Skeletal muscle satellite cell (primary cell): ENCODE measurements at regions not wholly inside any gene's neighbourhood (a gene's known extent, or its start where the extent isn't known, plus 50 kb on each side); places are given as distances from the start of the nearest gene placed in this dataset.
A peak's percentile ranks its signal among the peaks of the same experiment; 100 is the strongest.

Source experiments
- H3K27me3 ChIP-seq: 2 replicates; pipeline ENCODE4 v1.7.0; 2013; ENCODE audit warnings: low read length; ENCODE audit not compliant: control insufficient read depth, insufficient read depth
- H3K36me3 ChIP-seq: 2 replicates; pipeline ENCODE4 v1.7.0; 2013; ENCODE audit warnings: mild to moderate bottlenecking, control low read depth, low read length; ENCODE audit not compliant: insufficient read depth
- H3K4me1 ChIP-seq: 2 replicates; pipeline ENCODE4 v1.7.0; 2013; ENCODE audit warnings: low read length; ENCODE audit not compliant: control insufficient read depth, insufficient read depth
- H3K4me2 ChIP-seq: 2 replicates; pipeline ENCODE4 v1.7.0; 2013; ENCODE audit warnings: mild to moderate bottlenecking, low read length
- H3K4me3 ChIP-seq: 2 replicates; pipeline ENCODE4 v1.7.0; 2013; ENCODE audit warnings: low read length
- H3K9ac ChIP-seq: 2 replicates; pipeline ENCODE4 v1.7.0; 2013; ENCODE audit warnings: mild to moderate bottlenecking, low read depth, low read length, moderate library complexity
- H3K9me3 ChIP-seq: replicated peaks from 2 replicates; pipeline ENCODE4 v1.7.0; 2013; ENCODE audit warnings: mild to moderate bottlenecking, control low read depth, low read length

DNA sequence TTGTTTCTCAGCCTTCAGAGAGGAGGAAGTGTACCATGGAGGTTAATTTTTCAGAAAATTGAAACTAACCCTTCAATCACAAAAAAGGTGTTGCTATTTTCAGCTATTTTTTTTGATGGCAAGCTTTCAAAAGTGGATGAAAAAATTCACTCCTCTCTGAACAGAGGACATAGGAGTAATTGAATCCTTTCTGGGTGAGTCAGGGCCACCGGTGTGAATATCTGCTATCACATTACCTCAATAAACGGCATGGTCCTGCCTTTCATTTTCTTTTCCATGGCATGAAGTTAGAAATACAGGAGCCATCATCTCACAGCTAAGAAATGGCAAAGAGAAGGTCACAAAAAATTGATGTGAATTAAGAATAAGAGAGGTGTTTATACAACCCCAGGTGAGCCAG is 90.2 kb upstream of the CCDC112 start:
- Histone ChIP-seq H3K9ac (no peak overlapping the region), H3K27me3 (no peaks in the 10 kb centered on the region), H3K4me1 (no peaks in the 10 kb centered on the region), H3K4me2 (no peak overlapping the region), H3K36me3 (no peaks in the 10 kb centered on the region), H3K9me3 (no peaks in the 10 kb centered on the region), H3K4me3 (no peak overlapping the region)

DNA sequence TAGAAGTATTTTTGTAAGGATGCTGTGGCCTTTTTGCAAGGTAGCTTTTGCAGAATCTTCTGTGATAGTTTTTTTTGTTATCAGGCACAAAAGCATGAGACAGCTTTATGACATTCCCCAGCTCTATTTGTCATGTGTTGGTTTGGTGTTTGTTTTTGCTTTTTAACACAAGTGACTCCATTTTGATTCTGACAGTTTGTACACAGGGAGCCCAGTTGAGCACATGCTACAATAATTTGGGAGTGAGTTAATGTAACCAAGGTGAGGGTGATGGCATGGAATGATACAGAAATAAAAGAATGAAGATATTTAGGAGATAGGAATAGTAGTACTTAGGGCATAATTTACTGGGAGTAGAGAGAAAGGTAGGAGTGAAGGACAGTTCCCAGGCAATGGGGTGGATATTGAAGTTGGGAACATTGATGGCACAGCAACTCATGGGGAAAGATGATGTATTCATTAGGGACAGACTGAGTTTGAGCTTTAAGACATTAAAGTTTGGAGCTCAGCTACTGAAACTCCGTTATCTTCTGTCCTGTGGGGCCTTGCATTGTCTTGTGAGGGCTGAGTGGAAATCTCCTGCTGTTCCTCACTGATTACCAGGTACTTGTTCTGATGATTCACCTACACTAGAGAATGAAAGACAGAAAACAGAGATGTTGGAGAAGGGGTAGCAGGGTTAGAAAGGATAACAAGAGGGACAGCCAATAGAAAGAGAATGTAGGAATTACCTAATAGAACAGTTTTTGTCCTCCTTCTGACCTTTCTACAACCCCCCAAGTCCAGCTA is 88.3 kb upstream of the CCDC112 start:
- no peak overlapping the region for H3K9ac ChIP-seq
- H3K9me3 ChIP-seq: no peaks in the 10 kb centered on the region
- no peaks in the 10 kb centered on the region for H3K27me3 ChIP-seq
- no peak overlapping the region for H3K4me3 ChIP-seq
- H3K36me3 ChIP-seq: no peaks in the 10 kb centered on the region
- peaks cover 7% of the 10 kb centered on the region for H3K4me1 ChIP-seq
- no peak overlapping the region for H3K4me2 ChIP-seq

DNA sequence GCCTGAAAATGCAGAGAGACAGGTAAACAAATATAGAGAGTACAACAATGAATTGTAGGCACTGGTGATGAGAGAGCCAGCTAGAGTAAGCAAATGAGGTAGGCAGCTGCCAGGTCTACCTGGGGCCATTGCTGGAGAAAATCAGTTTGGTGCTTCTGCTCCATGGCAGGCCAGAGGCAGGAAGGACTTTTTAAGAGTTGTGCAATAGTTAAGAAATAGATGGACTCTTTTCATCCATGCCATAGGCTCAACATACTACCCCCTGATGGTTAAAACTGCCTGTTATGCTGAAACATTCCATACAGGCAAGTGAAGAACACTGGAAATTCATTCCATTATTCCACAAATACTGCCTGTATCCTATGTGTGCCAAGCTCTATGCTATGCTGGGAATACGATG is 86.5 kb upstream of the CCDC112 start:
- Histone ChIP-seq H3K9ac (no peak overlapping the region), H3K4me2 (no peak overlapping the region), H3K4me3 (no peak overlapping the region), H3K36me3 (no peaks in the 10 kb centered on the region), H3K9me3 (no peaks in the 10 kb centered on the region), H3K27me3 (no peaks in the 10 kb centered on the region), H3K4me1 (peaks cover 9% of the 10 kb centered on the region)

DNA sequence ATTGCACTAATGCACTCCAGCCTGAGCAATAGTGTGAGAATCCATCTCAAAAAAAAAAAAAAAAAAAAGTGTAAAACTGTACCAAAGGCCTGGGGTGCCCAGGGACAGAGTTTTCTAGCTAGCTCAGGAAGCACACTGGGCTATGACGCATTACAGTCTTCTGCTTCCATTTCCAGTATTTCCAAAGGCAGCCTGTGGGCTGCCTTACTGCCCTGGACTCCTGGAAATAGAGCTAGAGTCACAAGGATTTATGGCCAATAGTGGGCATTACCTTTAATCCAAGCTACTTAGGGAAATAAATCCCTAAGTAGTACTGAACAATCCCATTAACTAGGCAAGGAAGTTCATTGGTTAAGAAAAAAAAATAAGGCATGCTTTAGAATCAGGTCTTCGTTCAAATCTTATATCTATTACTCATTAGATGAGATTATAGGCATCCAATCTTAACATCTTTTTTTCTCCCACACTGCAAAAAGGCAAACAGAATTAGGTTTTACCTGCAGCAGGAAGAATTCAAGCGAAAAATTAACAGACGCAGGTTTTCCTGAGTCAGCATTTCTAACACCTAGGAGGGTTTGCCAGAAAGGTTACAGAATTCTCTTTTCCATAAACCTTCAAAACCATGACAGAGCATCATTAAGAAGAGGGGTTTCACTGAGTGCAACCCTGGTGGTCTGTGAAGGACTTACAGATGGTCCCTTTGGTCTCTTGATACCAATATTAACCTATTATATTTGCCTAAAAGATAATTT is 85.6 kb upstream of the CCDC112 start:
- Histone ChIP-seq H3K36me3 (no peaks in the 10 kb centered on the region), H3K27me3 (no peaks in the 10 kb centered on the region), H3K4me3 (no peak overlapping the region), H3K9me3 (no peaks in the 10 kb centered on the region), H3K9ac (no peak overlapping the region), H3K4me2 (no peak overlapping the region), H3K4me1 (peaks cover 17% of the 10 kb centered on the region)

DNA sequence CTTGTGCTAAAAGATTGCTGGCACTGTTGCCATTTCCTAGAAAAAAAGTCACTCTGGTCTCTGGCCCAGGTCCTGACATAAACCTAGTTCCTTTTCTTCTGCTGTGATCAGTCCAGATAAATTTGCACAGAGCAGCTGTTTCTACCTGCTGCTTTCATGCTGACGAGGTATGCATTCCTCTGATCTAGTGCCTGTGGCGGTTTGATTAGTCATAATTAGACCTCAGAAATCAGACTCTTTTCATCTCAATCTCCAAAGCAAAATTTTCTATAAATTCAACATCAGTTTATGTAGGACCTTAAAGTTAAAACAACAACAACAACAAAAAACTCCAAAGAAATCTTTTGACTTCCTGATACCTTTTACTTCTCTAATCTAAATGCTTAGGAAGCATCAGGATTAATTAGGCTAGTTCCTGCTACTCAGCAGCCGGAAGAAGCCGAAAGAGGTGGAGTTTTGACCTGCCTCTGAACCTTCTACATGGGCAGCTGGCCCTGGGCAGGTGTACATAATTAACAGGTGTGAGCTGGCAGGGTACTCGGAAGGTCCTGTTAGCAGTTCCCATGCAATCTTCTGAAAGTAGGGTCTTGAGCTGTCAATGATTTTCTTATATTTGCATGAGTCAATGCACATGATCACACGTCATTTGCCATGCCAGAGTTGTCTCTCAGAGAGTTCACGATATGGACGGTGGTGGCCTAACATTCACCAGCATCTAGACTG is 83.3 kb upstream of the CCDC112 start:
- Histone ChIP-seq H3K9ac (no peak overlapping the region), H3K9me3 (no peaks in the 10 kb centered on the region), H3K36me3 (no peaks in the 10 kb centered on the region), H3K27me3 (no peaks in the 10 kb centered on the region), H3K4me2 (no peak overlapping the region), H3K4me1 (peaks cover 20% of the 10 kb centered on the region), H3K4me3 (no peak overlapping the region)

DNA sequence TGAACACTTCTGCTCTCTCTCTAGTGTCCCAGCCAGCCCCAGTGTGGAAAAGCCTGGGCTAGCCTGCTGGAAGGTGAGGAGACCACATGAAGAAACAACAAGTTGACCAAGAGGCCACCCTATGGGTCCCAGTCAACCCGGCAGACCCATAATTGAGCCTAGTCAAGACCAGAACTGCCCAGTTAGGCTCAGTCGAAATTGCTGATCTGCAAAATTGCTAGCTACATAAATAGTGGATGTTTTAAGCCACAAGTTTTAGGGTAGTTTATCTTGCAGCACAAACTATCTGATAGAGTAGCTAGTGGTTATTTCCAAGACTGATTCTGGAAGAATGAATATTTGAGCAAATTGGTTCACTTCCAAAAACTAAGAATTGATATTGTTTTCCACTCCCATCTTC is 82.3 kb upstream of the CCDC112 start:
- no peaks in the 10 kb centered on the region for H3K36me3 ChIP-seq
- no peaks in the 10 kb centered on the region for H3K27me3 ChIP-seq
- H3K9ac ChIP-seq: no peak overlapping the region
- H3K4me2 ChIP-seq: no peak overlapping the region
- H3K4me3 ChIP-seq: no peak overlapping the region
- no peaks in the 10 kb centered on the region for H3K9me3 ChIP-seq
- H3K4me1 ChIP-seq: peaks cover 20% of the 10 kb centered on the region

DNA sequence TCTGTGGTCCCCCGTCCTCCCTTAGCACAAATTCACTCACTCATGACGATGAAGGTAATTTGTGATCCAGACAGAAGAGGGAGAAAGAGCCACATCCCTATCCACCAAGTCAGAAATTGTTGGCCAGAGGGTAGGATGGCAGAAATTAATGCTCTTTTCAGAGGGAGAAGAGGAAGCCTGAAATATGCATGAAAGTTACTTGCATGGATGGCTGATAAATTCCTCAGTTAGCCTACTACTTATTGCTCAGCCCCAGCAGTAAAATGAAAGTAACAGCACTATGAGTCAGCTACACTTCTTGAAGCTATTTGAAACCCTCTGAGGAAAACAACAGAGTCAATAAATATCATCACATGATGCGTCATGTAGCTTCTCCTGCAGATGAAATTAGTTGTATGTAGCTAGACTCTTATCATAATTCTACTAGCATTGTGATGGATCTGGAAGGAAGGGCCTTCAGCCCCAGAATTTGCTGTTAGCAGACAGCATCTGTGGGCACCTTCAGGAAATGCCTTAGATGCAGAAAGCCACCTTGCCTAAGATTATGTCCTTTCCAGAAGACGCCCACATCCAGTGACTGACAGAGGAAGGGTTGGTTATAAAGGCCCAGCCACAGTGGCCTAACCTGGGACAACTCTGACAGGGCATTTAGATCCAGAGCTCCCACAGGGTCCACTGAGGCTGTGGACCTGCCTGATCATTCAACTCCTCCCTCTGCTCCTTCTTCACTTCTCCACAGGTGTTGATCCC is 81.2 kb upstream of the CCDC112 start:
- Histone ChIP-seq H3K4me3 (peak overlapping the region; percentile 41), H3K4me2 (peak overlapping the region; percentile 75), H3K27me3 (no peaks in the 10 kb centered on the region), H3K4me1 (peaks cover 20% of the 10 kb centered on the region), H3K9me3 (no peaks in the 10 kb centered on the region), H3K36me3 (no peaks in the 10 kb centered on the region), H3K9ac (peak overlapping the region; percentile 52)

DNA sequence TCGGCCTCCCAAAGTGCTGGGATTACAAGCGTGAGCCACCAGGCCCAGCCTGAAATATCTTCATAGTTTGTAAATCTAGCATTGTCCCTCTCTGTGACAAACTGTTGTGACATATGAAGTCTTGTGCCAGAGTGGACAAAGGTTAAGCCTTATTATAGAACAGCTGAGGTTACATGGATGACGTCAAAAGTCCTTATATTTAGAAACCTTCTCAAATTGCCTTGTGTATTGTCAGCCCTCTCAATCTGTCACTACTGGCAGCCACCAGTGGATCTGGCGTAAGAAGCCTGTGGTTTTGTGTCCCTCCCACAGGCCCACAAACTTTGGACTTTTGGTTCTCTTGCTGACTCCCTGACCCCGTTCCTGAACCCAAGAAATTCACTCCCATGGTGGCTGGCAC is 79.4 kb upstream of the CCDC112 start:
- Histone ChIP-seq H3K9ac (no peak overlapping the region), H3K4me2 (no peak overlapping the region), H3K4me3 (no peak overlapping the region), H3K9me3 (no peaks in the 10 kb centered on the region), H3K4me1 (peaks cover 13% of the 10 kb centered on the region), H3K27me3 (no peaks in the 10 kb centered on the region), H3K36me3 (no peaks in the 10 kb centered on the region)

DNA sequence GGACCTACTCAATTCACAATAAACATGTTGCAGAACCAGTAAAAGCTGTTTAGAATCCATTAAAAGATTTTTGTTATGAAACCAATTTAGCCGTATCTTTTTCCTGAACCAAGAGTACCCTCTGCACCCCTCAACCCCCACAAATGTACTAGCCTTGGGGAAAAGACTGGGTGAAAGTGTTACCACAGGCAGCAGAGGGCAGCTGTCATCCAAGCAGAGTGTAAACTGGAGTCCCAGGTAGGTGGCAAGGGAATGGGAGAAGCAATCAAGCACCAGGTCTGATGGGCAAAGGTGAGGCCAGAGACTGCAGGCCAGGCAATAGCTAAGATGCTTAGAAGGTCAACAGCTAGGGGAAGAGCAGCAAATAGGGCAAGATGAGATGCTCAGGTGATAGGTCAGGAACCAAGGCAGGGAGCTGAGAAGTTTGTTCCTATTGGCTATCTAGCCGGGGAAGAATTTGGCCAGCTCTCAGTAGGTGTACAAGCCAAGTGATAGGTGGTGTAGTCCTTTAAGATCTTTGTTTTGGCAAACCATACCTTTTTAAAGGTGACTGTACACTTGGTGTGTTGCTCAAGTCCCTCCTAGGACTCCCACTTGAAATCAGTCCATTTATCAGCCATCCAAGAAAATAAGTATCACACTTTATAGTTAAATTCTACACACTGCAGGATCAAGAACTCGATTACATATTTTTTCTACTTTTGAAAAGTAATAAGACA is 77.8 kb upstream of the CCDC112 start:
- no peaks in the 10 kb centered on the region for H3K9me3 ChIP-seq
- H3K4me3 ChIP-seq: no peak overlapping the region
- H3K27me3 ChIP-seq: no peaks in the 10 kb centered on the region
- H3K4me1 ChIP-seq: peaks cover 13% of the 10 kb centered on the region
- H3K4me2 ChIP-seq: no peak overlapping the region
- H3K36me3 ChIP-seq: no peaks in the 10 kb centered on the region
- no peak overlapping the region for H3K9ac ChIP-seq

DNA sequence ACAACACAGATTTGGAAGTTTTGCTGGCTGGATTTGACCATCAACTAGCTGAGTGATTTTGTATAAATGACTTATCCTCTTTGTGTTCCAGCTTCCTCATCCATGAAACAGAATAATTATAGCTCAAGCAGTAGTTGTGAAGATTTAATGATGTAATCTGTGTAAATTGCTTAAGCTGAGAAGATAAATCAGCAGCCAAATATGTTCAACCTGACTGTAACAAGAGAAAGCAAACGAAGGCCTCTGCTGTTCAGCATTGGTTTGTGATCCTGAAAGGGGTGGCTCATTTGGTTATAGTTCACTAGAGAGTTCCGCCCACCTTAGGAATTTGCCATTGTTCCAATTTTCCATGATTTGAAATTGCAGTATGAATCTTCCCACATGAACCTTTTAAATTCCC is 75.7 kb upstream of the CCDC112 start:
- Histone ChIP-seq H3K4me2 (no peak overlapping the region), H3K4me1 (peaks cover 4% of the 10 kb centered on the region), H3K36me3 (no peaks in the 10 kb centered on the region), H3K9me3 (no peaks in the 10 kb centered on the region), H3K4me3 (no peak overlapping the region), H3K9ac (no peak overlapping the region), H3K27me3 (no peaks in the 10 kb centered on the region)
